Astrocyte (in vitro differentiated cells and primary cell): ENCODE measurements at regions not wholly inside any gene's neighbourhood (a gene's known extent, or its start where the extent isn't known, plus 50 kb on each side); places are given as distances from the start of the nearest gene placed in this dataset.

Experiments
- DNase-seq: peaks from one replicate; pipeline ENCODE4 v3.0.0-alpha.2; 2010; ENCODE audit warnings: low read depth
- FAIRE-seq: peaks from 2 replicates; lab custom pipeline; 2011; peaks lifted over from hg19 to GRCh38; lab: Jason Lieb, UNC
- H2AFZ ChIP-seq: 2 replicates; pipeline ENCODE4 v1.6.0; 2012; ENCODE audit warnings: low read depth, low read length, inconsistent platforms
- H3K27ac ChIP-seq: 2 replicates; pipeline ENCODE4 v1.5.1; 2011; ENCODE audit warnings: low read depth, low read length, inconsistent platforms
- H3K27me3 ChIP-seq: 2 replicates; pipeline ENCODE4 v1.6.0; 2011; ENCODE audit warnings: low read length, inconsistent platforms; ENCODE audit not compliant: insufficient read depth
- H3K36me3 ChIP-seq: 2 replicates; pipeline ENCODE4 v1.5.1; 2011; ENCODE audit warnings: low read length, inconsistent platforms; ENCODE audit not compliant: insufficient read depth
- H3K4me1 ChIP-seq: 2 replicates; pipeline ENCODE4 v1.5.1; 2011; ENCODE audit warnings: low read length, inconsistent platforms; ENCODE audit not compliant: insufficient read depth
- H3K4me2 ChIP-seq: 2 replicates; pipeline ENCODE4 v1.6.0; 2012; ENCODE audit warnings: low read length, inconsistent platforms
- H3K4me3 ChIP-seq: 2 replicates; pipeline ENCODE4 v1.5.1; 2011; ENCODE audit warnings: low read depth, mild to moderate bottlenecking, low read length, inconsistent platforms; ENCODE audit not compliant: insufficient read depth
- H3K79me2 ChIP-seq: 2 replicates; pipeline ENCODE4 v1.6.0; 2012; ENCODE audit warnings: mild to moderate bottlenecking, low read length, inconsistent platforms; ENCODE audit not compliant: insufficient read depth
- H3K9ac ChIP-seq: 2 replicates; pipeline ENCODE4 v1.6.0; 2012; ENCODE audit warnings: mild to moderate bottlenecking, low read length, inconsistent platforms
- H3K9me3 ChIP-seq: 2 replicates; pipeline ENCODE4 v1.5.1; 2012; ENCODE audit warnings: low read depth, mild to moderate bottlenecking, low read length, inconsistent platforms; ENCODE audit not compliant: insufficient read depth
- H4K20me1 ChIP-seq: 2 replicates; pipeline ENCODE4 v1.6.0; 2012; ENCODE audit warnings: low read length, inconsistent platforms; ENCODE audit not compliant: insufficient read depth
- H3K27ac Mint-ChIP-seq: one replicate; pipeline ENCODE4 v1.8.0; 2021; ENCODE audit warnings: mild to moderate bottlenecking, mixed read lengths; ENCODE audit not compliant: unreplicated experiment
- H3K27me3 Mint-ChIP-seq: one replicate; pipeline ENCODE4 v1.8.0; 2021; ENCODE audit warnings: low read depth, mixed read lengths; ENCODE audit not compliant: unreplicated experiment
- H3K36me3 Mint-ChIP-seq: one replicate; pipeline ENCODE4 v1.8.0; 2021; ENCODE audit warnings: low read depth, mixed read lengths; ENCODE audit not compliant: unreplicated experiment
- H3K4me1 Mint-ChIP-seq: one replicate; pipeline ENCODE4 v1.8.0; 2021; ENCODE audit warnings: low read depth, mixed read lengths; ENCODE audit not compliant: unreplicated experiment
- H3K4me3 Mint-ChIP-seq: one replicate; pipeline ENCODE4 v1.8.0; 2021; ENCODE audit warnings: mild to moderate bottlenecking, moderate library complexity, mixed read lengths; ENCODE audit not compliant: unreplicated experiment
- H3K9me3 Mint-ChIP-seq: one replicate; pipeline ENCODE4 v1.8.0; 2021; ENCODE audit warnings: mild to moderate bottlenecking, mixed read lengths; ENCODE audit not compliant: unreplicated experiment
- CTCF ChIP-seq: IDR thresholded peaks from 2 replicates; pipeline ENCODE4 v1.5.1; 2011; ENCODE audit warnings: low read depth, mild to moderate bottlenecking, inconsistent platforms, low read length, moderate library complexity; ENCODE audit not compliant: insufficient read depth
- EZH2 ChIP-seq: IDR thresholded peaks from 2 replicates; pipeline ENCODE4 v1.6.1; 2012; ENCODE audit warnings: mild to moderate bottlenecking, low read length, inconsistent platforms; ENCODE audit not compliant: insufficient read depth

DNA sequence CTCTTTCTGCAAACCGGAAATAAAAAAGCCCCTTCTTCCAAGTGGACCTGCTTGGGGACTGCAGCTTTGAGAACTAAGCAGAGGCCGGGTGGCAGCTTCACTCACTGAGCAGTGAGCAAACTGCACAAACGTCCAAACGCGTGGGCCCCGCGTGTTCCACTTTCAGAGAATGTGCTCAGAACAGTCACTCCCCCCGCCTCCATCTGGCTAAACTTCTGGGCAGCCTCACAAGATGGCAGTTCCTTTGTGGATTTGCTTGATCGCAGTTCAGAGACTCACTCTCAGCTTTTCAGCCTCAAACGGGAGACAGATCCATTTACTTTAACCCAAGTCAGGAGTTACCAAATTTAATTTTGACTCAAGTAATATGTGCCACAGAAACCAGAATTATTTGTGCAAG, 216.6 kb downstream of the TLE1 start:
- H3K4me3 Mint-ChIP-seq = no peak overlapping the region
- H3K9me3 ChIP-seq = no peaks in the 10 kb centered on the region
- no peaks in the 10 kb centered on the region for H3K4me1 ChIP-seq
- no peaks in the 10 kb centered on the region for H3K36me3 Mint-ChIP-seq
- TF ChIP-seq CTCF (no peak), EZH2 (no peak)
- H3K27ac Mint-ChIP-seq = no peak overlapping the region
- no peaks in the 10 kb centered on the region for H3K36me3 ChIP-seq
- peaks cover 8% of the 10 kb centered on the region for H3K4me1 Mint-ChIP-seq
- no peaks in the 10 kb centered on the region for H3K27me3 Mint-ChIP-seq
- H3K4me3 ChIP-seq = no peak overlapping the region
- FAIRE-seq (no peak), DNase-seq (no peak)
- H3K79me2 ChIP-seq = no peaks in the 10 kb centered on the region
- H2AFZ ChIP-seq = no peak overlapping the region
- H3K9me3 Mint-ChIP-seq = no peaks in the 10 kb centered on the region
- H3K27ac ChIP-seq = no peak overlapping the region
- no peaks in the 10 kb centered on the region for H4K20me1 ChIP-seq
- H3K4me2 ChIP-seq = no peak overlapping the region
- H3K9ac ChIP-seq = no peak overlapping the region
- H3K27me3 ChIP-seq = no peaks in the 10 kb centered on the region

DNA sequence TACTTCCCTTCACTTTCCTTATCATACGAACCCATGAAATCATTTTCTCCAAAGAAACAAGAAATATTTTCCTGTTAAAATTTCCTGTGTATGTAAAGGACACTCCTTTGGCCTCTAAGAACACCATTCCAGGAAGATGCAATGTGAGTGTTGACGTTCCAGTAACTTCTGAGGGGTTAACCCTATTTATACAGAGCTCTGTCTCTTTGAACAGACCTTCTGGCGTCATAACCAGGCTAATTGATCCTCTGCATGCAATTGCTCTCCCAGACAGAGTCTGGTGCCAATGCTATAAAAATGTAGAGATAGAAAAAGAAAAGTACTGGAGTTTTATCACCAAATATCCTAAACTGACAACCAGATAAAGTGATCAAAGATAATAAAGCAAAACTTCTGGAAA, 218.5 kb downstream of the TLE1 start:
- no peak overlapping the region for H3K4me3 Mint-ChIP-seq
- DNase-seq (no peak), FAIRE-seq (no peak)
- H3K4me2 ChIP-seq = no peak overlapping the region
- no peak for TF ChIP-seq CTCF
- no peak for TF ChIP-seq EZH2
- H3K4me1 Mint-ChIP-seq = peaks cover 9% of the 10 kb centered on the region
- no peak overlapping the region for H3K9ac ChIP-seq
- no peaks in the 10 kb centered on the region for H3K27me3 Mint-ChIP-seq
- no peaks in the 10 kb centered on the region for H4K20me1 ChIP-seq
- no peaks in the 10 kb centered on the region for H3K9me3 Mint-ChIP-seq
- H3K27ac ChIP-seq = no peak overlapping the region
- H2AFZ ChIP-seq = no peak overlapping the region
- H3K4me3 ChIP-seq = no peak overlapping the region
- H3K27ac Mint-ChIP-seq = no peak overlapping the region
- H3K4me1 ChIP-seq = no peaks in the 10 kb centered on the region
- H3K36me3 Mint-ChIP-seq = no peaks in the 10 kb centered on the region
- H3K79me2 ChIP-seq = no peaks in the 10 kb centered on the region
- no peaks in the 10 kb centered on the region for H3K9me3 ChIP-seq
- no peaks in the 10 kb centered on the region for H3K36me3 ChIP-seq
- no peaks in the 10 kb centered on the region for H3K27me3 ChIP-seq

DNA sequence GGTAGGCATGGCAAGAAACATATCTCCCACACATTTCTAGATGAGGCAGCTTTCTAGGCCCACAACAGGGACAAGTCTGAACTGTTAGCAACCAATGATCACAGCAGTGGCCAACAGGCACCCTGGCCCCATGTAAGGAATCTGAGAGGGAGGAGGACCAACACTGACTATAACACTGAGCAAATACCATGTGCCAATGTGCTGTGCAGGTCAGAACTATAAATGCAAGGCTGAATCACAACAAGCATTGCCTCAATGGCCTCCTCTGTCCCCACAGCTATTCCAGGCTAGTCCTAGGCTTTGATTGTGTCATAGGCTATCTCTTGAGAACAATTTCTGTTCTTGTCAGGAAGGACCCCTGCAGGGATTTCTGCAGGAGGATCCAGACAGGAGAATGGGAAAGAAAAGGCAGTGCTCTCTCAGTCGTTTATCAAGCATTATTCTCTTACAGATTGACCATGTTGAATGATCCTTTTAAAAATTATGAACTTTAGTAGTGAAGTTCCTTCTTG, 221.2 kb downstream of the TLE1 start:
- H3K79me2 ChIP-seq = no peaks in the 10 kb centered on the region
- H3K36me3 ChIP-seq = no peaks in the 10 kb centered on the region
- Mint-ChIP-seq H3K9me3 (no peaks in the 10 kb centered on the region), H3K4me3 (no peak overlapping the region), H3K27me3 (no peaks in the 10 kb centered on the region), H3K4me1 (peaks cover 10% of the 10 kb centered on the region), H3K27ac (no peak overlapping the region), H3K36me3 (no peaks in the 10 kb centered on the region)
- DNase-seq = no peak
- H4K20me1 ChIP-seq = no peaks in the 10 kb centered on the region
- H3K9ac ChIP-seq = no peak overlapping the region
- H2AFZ ChIP-seq = no peak overlapping the region
- no peaks in the 10 kb centered on the region for H3K27me3 ChIP-seq
- FAIRE-seq = no peak
- no peak overlapping the region for H3K4me2 ChIP-seq
- H3K9me3 ChIP-seq = no peaks in the 10 kb centered on the region
- H3K27ac ChIP-seq = no peak overlapping the region
- no peaks in the 10 kb centered on the region for H3K4me1 ChIP-seq
- H3K4me3 ChIP-seq = no peak overlapping the region
- no peak for TF ChIP-seq CTCF
- no peak for TF ChIP-seq EZH2
